ENCODE measurements at regions not wholly inside any gene's neighbourhood (a gene's known extent, or its start where the extent isn't known, plus 50 kb on each side); places are given as distances from the start of the nearest gene placed in this dataset.

DNA sequence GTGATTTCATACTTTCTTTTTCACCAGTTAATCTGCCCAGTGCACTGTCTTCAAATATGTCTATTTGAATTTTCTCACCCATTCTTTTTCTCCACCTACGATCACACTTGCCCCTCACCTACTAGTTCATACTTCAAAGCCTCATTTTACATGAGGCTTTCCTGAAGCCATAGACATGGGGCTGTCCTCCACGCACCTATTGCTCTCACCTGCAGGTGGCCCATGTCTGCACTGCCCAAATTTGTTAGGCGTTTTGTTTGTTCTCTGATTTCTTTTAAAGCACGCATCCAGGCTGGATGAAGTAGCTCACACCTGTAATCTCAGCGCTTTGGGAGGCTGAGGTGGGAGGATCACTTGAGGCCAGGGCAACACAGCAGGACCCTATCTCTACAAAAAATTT is 106.8 kb upstream of the RIPOR2 start:
- TF ChIP-seq, protein P1, sequence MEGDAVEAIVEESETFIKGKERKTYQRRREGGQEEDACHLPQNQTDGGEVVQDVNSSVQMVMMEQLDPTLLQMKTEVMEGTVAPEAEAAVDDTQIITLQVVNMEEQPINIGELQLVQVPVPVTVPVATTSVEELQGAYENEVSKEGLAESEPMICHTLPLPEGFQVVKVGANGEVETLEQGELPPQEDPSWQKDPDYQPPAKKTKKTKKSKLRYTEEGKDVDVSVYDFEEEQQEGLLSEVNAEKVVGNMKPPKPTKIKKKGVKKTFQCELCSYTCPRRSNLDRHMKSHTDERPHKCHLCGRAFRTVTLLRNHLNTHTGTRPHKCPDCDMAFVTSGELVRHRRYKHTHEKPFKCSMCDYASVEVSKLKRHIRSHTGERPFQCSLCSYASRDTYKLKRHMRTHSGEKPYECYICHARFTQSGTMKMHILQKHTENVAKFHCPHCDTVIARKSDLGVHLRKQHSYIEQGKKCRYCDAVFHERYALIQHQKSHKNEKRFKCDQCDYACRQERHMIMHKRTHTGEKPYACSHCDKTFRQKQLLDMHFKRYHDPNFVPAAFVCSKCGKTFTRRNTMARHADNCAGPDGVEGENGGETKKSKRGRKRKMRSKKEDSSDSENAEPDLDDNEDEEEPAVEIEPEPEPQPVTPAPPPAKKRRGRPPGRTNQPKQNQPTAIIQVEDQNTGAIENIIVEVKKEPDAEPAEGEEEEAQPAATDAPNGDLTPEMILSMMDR (conservative IDR thresholded peaks at IDR 0.05; ENCODE audit: low read depth, low read length): no peak
- no peak for TF ChIP-seq POLR2A (IDR thresholded peaks at IDR 0.05; ENCODE audit: low read depth, low read length)
- TF ChIP-seq CEBPB (IDR thresholded peaks at IDR 0.05; ENCODE audit: low read depth, low read length): no peak
- TF ChIP-seq RFX5 (IDR thresholded peaks at IDR 0.05; ENCODE audit: low read depth, low read length): no peak
- no peak for TF ChIP-seq MAFK (IDR thresholded peaks at IDR 0.05; ENCODE audit: low read depth, low read length)
- TF ChIP-seq RCOR1 (IDR thresholded peaks at IDR 0.05; ENCODE audit: insufficient replicate concordance, low read length): no peak
- no peak for TF ChIP-seq RAD21 (IDR thresholded peaks at IDR 0.05; ENCODE audit: low read length)
- no peak for TF ChIP-seq CHD1 (IDR thresholded peaks at IDR 0.05; ENCODE audit: low read depth, low read length)
- no peak for TF ChIP-seq BHLHE40 (IDR thresholded peaks at IDR 0.05; ENCODE audit: low read depth, low read length)
- TF ChIP-seq, protein P2, sequence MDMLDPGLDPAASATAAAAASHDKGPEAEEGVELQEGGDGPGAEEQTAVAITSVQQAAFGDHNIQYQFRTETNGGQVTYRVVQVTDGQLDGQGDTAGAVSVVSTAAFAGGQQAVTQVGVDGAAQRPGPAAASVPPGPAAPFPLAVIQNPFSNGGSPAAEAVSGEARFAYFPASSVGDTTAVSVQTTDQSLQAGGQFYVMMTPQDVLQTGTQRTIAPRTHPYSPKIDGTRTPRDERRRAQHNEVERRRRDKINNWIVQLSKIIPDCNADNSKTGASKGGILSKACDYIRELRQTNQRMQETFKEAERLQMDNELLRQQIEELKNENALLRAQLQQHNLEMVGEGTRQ (IDR thresholded peaks at IDR 0.05; ENCODE audit: low read depth, low read length): no peak
- TF ChIP-seq SMC3 (IDR thresholded peaks at IDR 0.05; ENCODE audit: low read depth, low read length): no peak
- no peak for TF ChIP-seq NFE2L2 (IDR thresholded peaks at IDR 0.05; ENCODE audit: low read depth, low read length)
- TF ChIP-seq, protein P3, sequence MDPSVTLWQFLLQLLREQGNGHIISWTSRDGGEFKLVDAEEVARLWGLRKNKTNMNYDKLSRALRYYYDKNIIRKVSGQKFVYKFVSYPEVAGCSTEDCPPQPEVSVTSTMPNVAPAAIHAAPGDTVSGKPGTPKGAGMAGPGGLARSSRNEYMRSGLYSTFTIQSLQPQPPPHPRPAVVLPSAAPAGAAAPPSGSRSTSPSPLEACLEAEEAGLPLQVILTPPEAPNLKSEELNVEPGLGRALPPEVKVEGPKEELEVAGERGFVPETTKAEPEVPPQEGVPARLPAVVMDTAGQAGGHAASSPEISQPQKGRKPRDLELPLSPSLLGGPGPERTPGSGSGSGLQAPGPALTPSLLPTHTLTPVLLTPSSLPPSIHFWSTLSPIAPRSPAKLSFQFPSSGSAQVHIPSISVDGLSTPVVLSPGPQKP (IDR thresholded peaks at IDR 0.05; ENCODE audit: borderline replicate concordance, low read depth, low read length): no peak
- TF ChIP-seq MAZ (IDR thresholded peaks at IDR 0.05; ENCODE audit: borderline replicate concordance, low read depth, low read length): no peak

Data from IMR-90 (cell line).